ENCODE measurements at regions not wholly inside any gene's neighbourhood (a gene's known extent, or its start where the extent isn't known, plus 50 kb on each side); places are given as distances from the start of the nearest gene placed in this dataset.

GRCh38 chr11:95549301-95549700 lies 240.3 kb downstream of the FAM76B start:
- DNase-seq (ENCODE audit: low read depth in 2 of 2): no peak

DNA sequence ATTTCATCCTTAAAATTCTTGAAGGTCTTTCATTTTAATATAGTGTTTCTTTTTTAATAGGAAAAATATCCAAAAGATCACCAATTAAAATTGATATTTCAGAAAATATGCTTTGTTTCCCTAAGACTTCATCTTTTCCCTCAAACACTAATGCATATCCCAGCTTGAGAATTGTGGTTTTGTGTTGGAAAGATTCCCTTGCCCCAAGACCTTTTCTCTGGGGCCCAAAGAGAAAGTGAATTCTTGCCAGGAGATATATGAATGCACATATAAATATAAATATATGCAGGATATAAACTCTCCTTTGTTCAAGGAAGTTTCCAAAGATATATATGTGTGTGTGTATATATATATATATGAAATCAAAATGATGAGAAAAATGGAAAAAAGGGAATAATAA lies 241.2 kb downstream of the FAM76B start:
- no peak for DNase-seq (ENCODE audit: low read depth in 2 of 2)

GRCh38 chr11:95547976-95548375 lies 241.6 kb downstream of the FAM76B start:
- no peak for DNase-seq (ENCODE audit: low read depth in 2 of 2)

- no peak for DNase-seq (ENCODE audit: low read depth in 2 of 2)
Measured at GRCh38 chr11:95547186-95547585, 242.4 kb downstream of the FAM76B start.

DNA sequence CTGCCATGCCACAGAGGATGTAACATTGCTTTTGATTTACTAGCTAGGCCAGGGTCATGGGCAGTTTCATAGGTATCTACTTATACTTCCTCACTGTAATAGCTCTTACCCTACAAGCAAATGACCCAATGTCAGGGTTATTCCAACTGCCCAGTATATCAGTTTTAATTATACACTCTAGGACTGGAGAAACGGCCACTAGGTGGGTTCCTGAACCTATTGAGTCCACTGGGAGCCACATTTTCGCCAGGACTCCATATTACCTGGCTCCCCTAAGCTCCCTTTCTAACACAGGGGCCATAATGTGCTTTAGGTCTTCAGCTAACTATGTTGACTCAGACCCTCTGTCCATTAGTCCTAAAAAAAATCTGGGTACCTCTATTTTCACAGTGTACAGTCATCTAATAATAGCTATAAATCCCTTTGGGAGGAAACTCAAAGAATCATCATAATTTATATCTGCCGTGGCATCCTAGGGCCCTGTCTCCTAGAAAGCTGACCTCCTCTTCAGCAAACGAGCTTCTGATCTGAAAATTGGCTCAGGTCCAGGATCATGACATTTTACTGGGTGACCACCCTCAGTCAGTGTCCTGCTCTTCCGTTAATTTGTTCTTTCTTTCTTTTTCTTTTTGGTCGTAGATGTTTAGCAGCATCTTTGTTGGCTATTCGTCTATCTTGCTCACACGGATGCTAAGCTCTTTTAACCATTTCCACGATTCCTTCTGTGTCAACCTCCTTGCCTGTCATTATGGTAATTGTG lies 244.3 kb downstream of the FAM76B start:
- no peak for DNase-seq (ENCODE audit: low read depth in 2 of 2)

DNA sequence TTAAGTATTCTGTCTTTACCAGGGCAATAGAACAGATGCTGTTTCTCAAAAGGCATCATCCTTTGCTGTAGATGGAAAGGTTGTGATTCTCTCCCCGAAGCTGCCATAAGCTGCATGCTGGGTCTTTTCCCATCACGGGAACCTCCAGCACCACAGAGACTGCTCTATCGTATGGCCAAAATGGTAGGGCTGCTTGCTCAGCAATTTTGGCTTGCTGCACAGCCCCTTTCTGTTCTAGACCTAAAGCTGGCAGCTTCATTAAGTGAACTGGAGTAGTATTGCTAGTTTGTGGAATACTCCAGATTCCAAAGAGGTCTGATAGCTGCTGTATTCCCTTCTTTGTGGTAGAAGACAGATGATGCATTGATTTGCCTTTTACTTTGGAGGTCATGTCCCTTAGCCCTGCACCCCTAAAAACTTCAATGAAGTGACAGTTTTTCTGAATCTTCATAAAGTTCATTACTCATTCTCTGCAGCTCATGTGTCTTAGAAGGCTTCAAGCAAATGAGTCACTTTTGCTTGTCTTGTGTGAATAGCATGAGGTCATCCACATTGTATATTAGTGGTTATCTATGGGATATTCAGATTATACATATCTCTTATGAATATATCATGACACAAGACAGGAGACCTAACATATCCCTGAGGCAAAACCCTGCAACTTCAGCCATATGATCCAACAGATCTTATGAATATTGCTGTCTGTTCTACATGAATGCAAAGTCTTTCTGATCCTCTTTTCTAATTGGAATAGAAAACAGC lies 245.3 kb downstream of the FAM76B start:
- no peak for DNase-seq (ENCODE audit: low read depth in 2 of 2)

DNA sequence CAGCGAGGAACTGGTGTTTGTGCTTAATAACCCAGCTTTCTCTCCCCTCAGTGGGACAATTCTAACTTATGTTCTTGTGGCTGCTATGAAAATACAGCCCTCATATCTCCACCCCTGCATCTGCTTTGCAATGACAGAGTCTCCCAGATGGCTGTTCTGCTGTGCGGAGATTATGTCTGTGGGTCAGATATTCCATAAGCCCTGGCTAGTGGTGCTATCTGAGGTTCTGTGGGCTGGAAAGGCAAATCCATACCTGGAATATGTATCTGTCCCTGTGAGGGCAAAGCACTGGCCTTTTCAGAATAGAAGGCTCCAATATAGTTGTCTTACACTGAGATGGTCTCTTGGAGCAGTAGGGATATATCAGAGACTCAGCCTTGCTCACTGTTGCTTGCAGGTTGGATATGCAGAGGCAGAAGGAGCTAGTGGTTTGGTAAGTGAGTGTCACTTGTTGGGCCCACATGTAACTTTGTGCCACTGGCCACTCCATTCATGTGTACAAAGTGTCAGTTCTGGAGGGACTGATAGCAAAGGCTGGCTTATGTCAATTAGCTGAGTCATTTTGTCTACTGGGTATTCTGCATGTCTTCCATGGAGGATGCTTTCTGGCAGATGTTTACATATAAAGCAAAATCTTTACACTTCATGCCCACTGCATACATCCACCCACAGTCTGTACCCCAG lies 246.6 kb downstream of the FAM76B start:
- no peak for DNase-seq (ENCODE audit: low read depth in 2 of 2)

DNA sequence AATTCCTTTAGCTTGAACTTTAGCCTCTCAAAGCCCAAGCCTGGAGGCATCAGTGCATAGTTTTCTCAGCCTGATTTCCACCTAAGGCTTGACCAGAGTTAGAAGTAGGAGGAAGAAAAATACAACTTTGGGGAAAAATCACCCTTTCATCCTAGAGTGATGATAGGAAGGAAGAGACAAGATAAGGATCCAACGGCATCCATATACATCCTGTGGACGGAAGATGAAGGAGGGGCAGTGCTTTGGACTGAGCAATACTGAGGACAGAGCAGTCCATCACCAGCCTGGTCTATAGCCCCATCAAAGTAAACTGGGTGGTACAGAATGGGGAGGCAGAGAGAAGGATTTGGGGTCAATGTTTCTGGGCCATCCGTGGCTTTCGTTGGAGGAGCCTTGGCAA lies 247.9 kb downstream of the FAM76B start:
- DNase-seq (ENCODE audit: low read depth in 2 of 2): no peak

- DNase-seq (ENCODE audit: low read depth in 2 of 2): no peak
Measured at GRCh38 chr11:95536047-95536690, 253.4 kb downstream of the FAM76B start.

- DNase-seq (ENCODE audit: low read depth in 2 of 2): no peak
Measured at GRCh38 chr11:95534809-95535208, 254.8 kb downstream of the FAM76B start.

DNA sequence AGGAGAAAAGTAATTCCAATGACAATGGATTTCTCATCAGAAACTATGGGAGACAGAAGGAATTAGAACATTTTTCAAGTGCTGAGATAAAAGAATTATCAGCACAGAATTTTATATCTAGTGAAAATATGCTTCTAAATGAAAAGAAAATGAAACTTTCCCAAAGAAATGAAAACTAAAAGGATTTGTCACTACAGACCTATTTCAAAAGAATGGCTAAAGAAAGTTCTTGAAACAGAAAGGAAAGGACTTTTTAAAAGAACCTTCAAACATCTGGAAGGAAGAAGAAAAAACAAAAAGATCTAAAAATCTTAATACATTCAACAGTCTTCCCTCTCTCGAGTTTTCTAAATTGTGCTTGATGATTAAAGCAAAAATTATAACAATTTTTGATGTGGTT lies 255.4 kb downstream of the FAM76B start:
- no peak for DNase-seq (ENCODE audit: low read depth in 2 of 2)

GRCh38 chr11:95531116-95531515 lies 258.5 kb downstream of the FAM76B start:
- no peak for DNase-seq (ENCODE audit: low read depth in 2 of 2)

DNA sequence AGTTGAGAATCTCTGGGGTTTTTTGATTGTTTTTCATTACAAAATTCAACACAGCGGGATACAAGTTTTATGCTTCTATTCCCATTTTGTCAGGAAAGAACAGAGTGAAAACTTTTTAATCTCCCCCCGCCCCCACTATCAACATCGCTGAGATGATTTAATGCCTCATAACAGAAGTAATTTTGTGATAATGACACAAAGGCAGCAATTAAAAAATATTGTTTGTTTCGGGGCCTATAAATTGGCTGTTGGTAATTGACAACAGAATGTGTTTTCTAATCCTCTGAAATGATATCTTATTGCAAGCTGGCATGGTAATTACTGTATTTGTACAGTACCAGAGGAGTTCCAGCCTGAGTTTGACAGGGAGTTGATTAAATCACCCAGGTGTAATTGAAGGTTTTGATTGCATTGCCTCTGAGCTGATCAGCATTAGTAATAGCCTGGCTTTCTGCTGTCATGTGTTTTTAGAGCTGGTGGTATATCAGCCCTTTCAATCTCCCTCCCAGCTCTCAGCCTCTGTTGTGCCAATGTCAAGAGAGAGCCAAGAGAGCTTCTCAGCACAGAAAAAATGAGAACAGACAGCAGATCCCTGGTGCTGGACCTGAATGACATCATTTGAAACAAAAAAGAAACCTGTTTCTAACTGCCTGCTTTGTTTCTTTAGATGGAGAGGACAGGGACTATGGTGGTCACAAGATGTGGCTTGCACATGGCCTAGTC lies 265.1 kb downstream of the FAM76B start:
- DNase-seq (ENCODE audit: low read depth in 2 of 2): no peak

DNA sequence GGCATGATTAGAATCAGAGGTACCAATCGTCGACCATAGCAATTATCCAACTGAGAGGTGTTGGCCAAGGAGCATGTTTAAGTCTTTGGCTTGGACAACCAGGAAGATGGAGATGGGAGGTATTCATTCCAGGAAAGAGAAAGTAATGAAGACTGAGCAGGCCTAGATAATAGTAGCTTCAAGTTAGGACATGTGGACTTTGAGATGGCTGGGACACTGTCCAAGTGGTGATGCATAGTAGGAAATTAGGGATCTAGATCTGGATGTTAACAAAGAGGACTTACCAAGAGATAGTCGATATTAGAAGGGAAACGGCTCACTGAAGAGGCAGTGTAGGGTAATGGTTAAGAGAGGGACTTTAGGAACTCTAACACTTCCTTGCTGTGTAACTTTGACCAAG lies 266.7 kb downstream of the FAM76B start:
- DNase-seq (ENCODE audit: low read depth in 2 of 2): no peak

DNA sequence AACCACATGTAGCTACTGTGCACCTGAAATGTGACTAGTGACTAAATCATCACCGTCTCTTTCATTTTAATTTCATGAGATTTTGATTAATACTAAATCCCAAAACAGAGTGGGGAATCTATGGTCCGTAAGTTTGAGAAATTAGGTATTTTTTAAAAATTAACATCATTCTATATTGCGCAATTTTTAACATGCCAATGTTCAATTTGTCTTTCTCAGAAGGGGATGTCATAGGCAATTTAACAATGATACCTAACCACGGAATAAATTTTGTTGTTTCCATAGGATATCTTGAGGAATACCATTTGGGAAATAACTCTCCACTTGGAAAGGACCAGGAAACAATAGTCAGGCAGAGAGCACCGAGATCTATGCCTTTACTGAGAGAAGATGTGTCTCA lies 267.7 kb downstream of the FAM76B start:
- DNase-seq (ENCODE audit: low read depth in 2 of 2): no peak

GRCh38 chr11:95521133-95521542 lies 268.4 kb downstream of the FAM76B start:
- DNase-seq (ENCODE audit: low read depth in 2 of 2): no peak

GRCh38 chr11:95520369-95521132 lies 269.0 kb downstream of the FAM76B start:
- DNase-seq (ENCODE audit: low read depth in 2 of 2): no peak

DNA sequence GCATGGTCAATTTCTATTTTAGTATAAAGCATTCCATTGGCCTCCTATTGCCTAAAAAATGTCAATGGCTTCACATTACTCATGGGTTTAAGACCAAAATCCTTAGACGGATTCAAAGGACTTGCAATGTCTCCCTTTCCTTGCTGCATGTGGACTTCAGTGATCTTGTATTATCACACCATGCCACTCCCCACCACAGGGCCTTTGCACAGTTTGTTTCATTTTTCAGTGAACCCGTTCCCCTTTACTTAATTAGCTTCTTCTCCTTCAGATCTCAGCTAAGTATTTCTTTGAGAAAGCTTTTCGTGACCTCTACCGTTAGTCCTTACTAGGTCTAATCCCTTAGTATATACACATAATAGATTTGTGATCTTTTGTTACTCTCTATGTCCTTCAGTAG lies 269.7 kb downstream of the FAM76B start:
- no peak for DNase-seq (ENCODE audit: low read depth in 2 of 2)

DNA sequence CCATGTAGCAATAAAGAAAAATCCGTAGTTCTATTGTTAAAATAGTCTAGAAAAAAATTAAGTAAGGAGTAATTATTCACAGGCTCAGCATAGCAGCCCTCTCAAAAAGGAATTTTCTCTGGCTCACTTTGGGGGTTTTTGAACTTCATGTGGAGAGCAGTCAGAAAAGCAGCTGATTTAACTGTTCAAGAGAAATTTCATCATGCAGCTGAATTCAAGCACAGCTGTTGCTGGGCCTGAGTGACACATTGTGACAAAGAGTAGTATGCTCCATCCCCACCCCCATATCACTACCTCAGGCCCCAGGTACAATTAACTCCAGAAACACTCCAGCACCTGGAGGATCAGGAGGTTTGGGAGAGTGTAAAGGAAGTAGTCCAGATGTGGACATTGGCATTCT lies 272.1 kb downstream of the FAM76B start:
- no peak for DNase-seq (ENCODE audit: low read depth in 2 of 2)

DNA sequence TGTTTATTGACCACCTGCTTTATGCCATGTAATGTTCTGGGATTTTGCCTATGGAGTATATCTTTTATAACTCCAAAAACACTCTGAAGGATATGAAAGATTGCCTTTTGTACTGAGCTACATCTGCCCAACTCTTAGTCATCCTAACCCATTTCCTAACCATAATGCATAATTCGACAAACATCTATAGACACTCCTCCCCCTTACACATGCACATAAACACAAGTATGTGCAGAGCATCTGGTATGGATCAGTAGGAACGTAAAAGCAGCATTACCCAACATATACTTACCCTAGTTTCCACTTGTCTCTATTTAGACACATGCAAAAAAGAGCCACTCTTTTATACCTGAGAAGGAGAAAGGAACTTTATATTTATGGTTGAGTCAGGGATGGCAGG lies 272.8 kb downstream of the FAM76B start:
- no peak for DNase-seq (ENCODE audit: low read depth in 2 of 2)

GRCh38 chr11:95516175-95516574 lies 273.4 kb downstream of the FAM76B start:
- no peak for DNase-seq (ENCODE audit: low read depth in 2 of 2)
